Neural cell (in vitro differentiated cells): ENCODE measurements at regions not wholly inside any gene's neighbourhood (a gene's known extent, or its start where the extent isn't known, plus 50 kb on each side); places are given as distances from the start of the nearest gene placed in this dataset.

Experiments used
- EP300 ChIP-seq: fragments of 450-650 bp; conservative IDR thresholded peaks from 2 replicates; pipeline ENCODE4 v1.6.1; 2014; ENCODE audit warnings: antibody characterized with exemption, mild to moderate bottlenecking, moderate library complexity; ENCODE audit not compliant: poor library complexity, severe bottlenecking
- EZH2 ChIP-seq: fragments of 200-600, 300-800 bp; shearing (Covaris generic), sonication (generic); IDR thresholded peaks from 2 replicates; pipeline ENCODE4 v1.6.1; 2014; ENCODE audit warnings: antibody characterized with exemption, low read length, borderline replicate concordance, mild to moderate bottlenecking; ENCODE audit not compliant: insufficient read depth, poor library complexity, severe bottlenecking
- POLR2AphosphoS5 ChIP-seq: IDR thresholded peaks from 2 replicates; pipeline ENCODE4 v1.6.1; 2012
- REST ChIP-seq: IDR thresholded peaks from 2 replicates; pipeline ENCODE4 v1.6.1; 2012; ENCODE audit warnings: borderline replicate concordance
- SMC3 ChIP-seq: fragments of 450-650 bp; conservative IDR thresholded peaks from 2 replicates; pipeline ENCODE4 v1.6.1; 2014; ENCODE audit warnings: antibody characterized with exemption, mild to moderate bottlenecking, moderate library complexity; ENCODE audit not compliant: poor library complexity
- TAF1 ChIP-seq: IDR thresholded peaks from 2 replicates; pipeline ENCODE4 v1.6.1; 2012; ENCODE audit warnings: low read depth
- TF ChIP-seq, protein P1 (sequence below): fragments of 450-650 bp; IDR thresholded peaks from 2 replicates; pipeline ENCODE4 v1.5.1; 2014; ENCODE audit warnings: antibody characterized with exemption, mild to moderate bottlenecking, moderate library complexity; ENCODE audit not compliant: poor library complexity, severe bottlenecking

DNA sequence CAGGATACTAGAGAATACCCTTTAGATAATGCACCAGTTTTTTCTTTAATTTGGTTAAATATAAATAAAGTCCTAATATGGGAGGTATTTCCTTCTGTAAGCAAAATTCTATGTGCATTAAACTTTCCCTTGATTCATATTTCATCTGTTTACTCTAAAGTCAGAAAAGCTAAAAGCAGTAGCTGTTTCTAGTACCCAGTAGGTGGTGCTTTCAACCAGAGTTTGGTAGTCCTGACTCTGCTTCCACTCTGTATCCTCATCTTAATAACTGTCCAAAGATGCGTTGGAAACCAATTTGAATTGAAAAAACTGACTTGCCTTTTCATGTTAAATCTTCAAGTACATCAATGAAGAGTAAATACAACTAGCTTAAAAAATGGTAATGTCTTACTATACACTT lies 1065.2 kb downstream of the JRKL start:
- TF ChIP-seq EZH2 = no peak
- TF ChIP-seq, protein P1, sequence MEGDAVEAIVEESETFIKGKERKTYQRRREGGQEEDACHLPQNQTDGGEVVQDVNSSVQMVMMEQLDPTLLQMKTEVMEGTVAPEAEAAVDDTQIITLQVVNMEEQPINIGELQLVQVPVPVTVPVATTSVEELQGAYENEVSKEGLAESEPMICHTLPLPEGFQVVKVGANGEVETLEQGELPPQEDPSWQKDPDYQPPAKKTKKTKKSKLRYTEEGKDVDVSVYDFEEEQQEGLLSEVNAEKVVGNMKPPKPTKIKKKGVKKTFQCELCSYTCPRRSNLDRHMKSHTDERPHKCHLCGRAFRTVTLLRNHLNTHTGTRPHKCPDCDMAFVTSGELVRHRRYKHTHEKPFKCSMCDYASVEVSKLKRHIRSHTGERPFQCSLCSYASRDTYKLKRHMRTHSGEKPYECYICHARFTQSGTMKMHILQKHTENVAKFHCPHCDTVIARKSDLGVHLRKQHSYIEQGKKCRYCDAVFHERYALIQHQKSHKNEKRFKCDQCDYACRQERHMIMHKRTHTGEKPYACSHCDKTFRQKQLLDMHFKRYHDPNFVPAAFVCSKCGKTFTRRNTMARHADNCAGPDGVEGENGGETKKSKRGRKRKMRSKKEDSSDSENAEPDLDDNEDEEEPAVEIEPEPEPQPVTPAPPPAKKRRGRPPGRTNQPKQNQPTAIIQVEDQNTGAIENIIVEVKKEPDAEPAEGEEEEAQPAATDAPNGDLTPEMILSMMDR = peak; percentile 59
- TF ChIP-seq EP300 = no peak
- no peak for TF ChIP-seq TAF1
- TF ChIP-seq POLR2AphosphoS5 = no peak
- TF ChIP-seq SMC3 = peak; percentile 56
- no peak for TF ChIP-seq REST
